GM21825 (cell line): ENCODE measurements at regions not wholly inside any gene's neighbourhood (a gene's known extent, or its start where the extent isn't known, plus 50 kb on each side); places are given as distances from the start of the nearest gene placed in this dataset.

Experiments used
- ATAC-seq: cut with Tn5 transposase; IDR thresholded peaks from one replicate; pipeline ENCODE4 v1.9.1; 2021; ENCODE audit warnings: mild to moderate bottlenecking, moderate library complexity; ENCODE audit not compliant: unreplicated experiment

DNA sequence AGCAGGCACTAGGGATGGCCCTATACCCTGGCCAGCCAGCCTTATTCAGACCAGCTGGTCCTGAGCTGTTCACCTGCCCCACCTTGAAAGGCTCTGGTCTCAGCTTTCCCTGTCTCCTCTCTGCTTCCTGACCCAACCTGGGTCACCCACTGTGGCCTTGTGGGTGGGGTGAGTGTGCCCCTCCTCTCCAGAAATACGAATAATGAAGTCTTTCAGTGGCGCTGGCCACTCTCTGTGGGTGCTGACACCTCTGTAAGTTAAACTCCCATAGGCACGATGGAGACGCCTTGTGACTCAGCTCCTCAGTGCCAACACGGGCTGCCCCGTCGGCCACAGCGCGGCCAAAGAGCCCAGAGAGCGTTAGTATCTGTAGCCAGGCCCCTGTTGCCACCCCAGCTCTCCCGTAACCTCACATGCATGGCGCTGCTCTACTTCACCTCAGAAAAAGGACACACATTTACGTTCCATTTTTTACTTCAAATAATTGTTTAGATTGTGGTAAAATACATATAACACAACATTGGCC lies 74.6 kb upstream of the SEPTIN5 start:
- no peak for ATAC-seq

GRCh38 chr22:19640306-19640705 lies 74.0 kb upstream of the SEPTIN5 start:
- ATAC-seq: no peak

DNA sequence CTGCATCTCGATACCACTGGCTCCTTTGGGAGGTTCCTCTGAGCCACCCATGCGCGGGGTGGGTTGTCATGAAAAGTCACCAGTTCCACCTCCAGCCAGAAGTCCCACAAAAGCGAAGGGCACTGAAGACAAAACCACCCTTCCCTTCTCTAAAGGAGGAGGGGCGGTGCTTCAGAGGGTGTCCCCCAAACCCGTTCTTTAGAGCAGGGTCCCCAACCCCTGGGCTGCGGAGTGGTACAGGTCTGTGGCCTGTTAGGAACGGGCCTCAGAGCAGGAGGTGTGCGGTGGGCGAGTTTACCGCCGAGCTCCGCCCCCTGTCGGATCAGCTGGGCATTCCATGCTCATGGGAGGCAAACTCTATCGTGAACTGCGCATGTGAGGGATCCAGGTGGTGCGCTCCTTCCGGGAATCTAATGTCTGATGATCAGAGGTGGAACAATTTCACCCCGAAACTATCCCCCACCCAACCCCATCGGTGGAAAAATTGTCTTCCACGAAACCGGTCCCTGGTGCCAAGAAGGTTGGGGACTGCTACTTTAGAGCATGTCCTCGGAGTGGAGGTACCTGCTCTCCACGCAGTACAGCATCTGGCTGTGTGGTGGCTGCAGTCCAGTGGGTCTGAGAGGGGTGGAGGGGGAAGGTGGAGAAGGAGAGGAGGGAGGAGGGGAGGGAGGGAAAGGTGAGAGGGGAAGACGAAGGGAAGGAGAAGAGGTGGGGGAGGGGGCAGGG lies 72.9 kb upstream of the SEPTIN5 start:
- no peak for ATAC-seq

DNA sequence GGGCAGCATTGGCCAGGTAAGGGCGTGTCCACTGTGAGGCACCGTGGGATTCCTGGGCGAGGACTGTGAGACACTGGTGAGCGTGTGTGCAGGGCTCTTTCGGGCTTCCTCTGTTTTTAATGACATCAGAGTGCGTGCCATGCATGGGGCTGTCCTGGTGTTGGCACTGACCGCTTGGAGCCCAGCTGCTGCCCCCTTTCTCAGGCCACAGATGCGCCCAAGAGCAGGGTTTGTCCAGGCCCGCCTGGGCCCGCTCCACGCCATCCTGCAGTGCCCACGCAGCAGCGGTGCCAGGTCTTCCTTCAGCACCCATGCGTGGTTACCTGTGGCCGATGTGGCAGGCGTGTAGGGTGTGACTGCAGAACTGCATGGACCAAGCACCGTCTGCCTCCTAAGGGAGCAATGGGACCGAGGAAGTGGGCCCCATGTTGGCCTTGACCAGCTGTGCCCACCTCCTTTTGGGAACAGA lies 72.3 kb upstream of the SEPTIN5 start:
- ATAC-seq: no peak

DNA sequence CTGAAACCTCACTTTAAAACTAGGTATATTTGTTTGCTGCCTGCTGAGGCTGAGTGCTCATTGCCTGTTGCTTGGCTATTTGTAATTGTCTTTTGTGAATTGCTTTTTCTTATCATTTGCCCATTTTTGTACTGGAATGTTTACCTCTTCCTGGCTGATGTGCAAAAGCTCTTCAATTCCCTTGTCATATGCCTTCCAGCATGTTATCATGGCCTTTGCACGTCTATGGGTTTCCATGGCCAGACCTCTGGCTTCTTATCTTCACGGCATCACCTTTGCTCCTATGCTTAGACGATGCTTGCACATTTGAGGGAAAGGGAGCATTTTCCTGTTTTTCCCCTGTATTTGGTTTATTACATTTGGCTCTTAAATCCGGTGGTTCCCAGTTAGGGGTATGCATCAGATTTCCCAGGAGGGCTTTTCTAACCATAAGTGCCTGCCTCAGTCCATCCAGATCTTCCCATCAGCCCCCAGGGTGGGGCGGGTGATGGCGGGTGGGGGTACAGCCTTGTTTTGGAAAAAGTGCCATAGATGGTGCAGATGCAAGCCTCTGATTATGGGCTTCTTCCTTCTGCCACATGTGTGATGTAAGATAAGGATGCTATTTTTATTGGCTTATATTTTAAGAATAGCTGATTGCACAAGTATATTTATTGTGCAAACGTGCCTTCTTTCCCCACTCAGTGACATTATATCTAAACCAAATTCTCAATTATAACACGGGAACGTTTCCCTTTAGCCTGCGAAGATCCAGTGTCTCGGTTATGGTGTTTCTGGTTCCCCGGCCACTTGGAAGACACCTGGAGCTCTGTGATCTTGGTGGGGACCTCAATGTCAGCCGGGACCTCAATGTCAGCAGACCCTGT lies 70.6 kb upstream of the SEPTIN5 start:
- no peak for ATAC-seq

- no peak for ATAC-seq
Measured at GRCh38 chr22:19644314-19645223, 69.7 kb upstream of the SEPTIN5 start.

- ATAC-seq: no peak
Measured at GRCh38 chr22:19645391-19645790, 68.9 kb upstream of the SEPTIN5 start.

- no peak for ATAC-seq
Measured at GRCh38 chr22:19645905-19646304, 68.4 kb upstream of the SEPTIN5 start.

DNA sequence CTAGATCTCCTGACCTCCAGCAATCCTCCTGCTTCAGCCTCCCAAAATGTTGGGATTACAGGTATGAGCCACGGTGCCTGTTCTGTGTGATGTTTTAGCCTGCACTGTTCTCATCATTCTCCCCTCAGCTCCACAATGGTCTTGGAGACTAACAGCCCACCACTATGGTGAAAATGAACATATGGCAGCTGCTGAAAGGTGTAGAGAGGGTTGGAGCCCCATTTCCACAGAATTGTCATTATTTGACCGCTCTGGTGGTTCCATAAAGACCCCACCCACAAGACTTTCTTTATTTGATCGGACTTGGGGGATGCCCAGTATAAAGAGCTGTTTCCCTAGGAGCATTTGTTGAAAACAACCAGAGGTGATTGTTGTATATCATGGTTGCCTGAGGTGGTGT lies 67.9 kb upstream of the SEPTIN5 start:
- ATAC-seq: no peak

DNA sequence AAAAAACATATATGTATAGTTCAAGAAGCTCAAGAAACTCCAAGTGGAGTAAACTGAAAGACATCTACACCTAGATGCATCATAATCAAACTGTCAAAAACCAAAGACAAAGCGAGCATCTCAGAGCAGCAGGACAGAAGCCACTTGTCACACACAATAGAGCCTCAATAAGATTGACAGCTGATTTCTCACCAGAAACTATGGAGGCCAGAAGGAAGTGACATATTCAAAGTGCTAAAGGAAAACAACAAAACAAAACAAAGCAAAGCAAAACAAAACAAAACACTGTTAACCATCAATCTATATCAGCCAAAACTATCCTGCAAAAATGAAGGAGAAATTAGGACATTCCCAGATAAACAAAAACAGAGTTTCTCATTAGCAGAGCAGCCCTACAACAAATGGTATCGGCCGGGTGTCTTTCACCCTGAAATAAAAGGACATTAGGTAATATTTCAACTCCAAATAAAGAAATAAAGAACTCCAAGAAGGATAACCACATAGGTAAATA lies 65.8 kb upstream of the SEPTIN5 start:
- ATAC-seq: no peak

DNA sequence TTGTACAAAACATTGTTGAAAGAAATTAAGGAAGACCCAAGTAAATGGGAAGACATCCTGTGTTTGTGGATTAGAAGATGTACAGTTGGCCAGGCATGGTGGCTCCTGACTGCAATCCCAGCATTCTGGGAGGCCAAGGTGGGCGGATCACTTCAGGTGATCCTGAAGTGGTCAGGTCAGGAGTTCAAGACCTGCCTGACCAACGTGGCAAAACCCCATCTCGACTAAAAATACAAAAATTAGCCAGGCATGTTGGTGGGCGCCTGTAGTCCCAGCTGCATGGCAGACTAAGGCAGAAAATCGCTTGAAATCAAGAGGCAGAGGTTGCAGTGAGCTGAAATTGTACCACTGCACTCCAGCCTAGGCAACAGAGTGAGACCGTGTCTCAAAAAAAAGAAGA lies 62.0 kb upstream of the SEPTIN5 start:
- no peak for ATAC-seq

GRCh38 chr22:19654338-19654987 lies 59.8 kb upstream of the SEPTIN5 start:
- ATAC-seq: no peak

GRCh38 chr22:19655399-19655798 lies 58.9 kb upstream of the SEPTIN5 start:
- no peak for ATAC-seq

DNA sequence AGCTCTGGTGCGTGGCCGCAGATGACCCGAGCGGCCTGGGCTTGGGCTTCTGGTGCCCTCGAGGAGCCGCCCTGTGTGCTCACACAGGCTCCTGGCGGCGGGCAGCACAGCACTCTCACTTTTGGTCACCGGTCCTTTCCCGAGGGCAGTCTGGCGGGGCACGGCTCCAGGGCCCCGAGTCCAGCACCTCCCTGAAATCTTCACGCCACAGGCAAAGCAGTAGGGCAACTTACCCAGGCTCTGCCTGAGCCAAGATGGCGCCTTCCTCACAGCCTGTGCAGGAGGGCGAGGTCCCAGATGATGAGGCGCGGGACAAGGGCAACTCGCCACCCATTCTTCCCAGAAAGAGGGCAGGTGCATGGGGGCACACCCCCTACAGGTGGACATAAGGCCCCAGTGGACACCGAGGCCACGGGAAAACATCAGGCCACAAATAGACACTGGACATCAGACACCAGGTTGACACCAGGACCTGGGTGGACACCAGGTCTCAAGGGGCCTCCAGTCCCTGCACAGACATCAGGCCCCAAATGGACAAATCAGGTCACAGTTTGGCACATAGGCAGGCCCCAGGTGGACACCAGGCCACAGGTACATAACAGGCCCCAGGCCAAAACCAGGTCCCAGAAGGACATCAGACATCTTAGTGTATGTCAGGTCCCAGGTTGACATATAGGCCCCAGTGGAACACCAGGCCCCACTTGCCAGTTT lies 57.6 kb upstream of the SEPTIN5 start:
- no peak for ATAC-seq

- ATAC-seq: no peak
Measured at GRCh38 chr22:19657252-19658056, 56.8 kb upstream of the SEPTIN5 start.

- ATAC-seq: no peak
Measured at GRCh38 chr22:19658057-19658966, 56.0 kb upstream of the SEPTIN5 start.

GRCh38 chr22:19658967-19659804 lies 55.1 kb upstream of the SEPTIN5 start:
- ATAC-seq: no peak
